ENCODE measurements at regions not wholly inside any gene's neighbourhood (a gene's known extent, or its start where the extent isn't known, plus 50 kb on each side); places are given as distances from the start of the nearest gene placed in this dataset.
"Not testable (repeated sequence)": the region's sequence is repeated elsewhere in the genome, so short reads cannot be mapped to it uniquely, and the experiment has no call there.

GRCh38 chr6:67933278-67933677, 701.8 kb upstream of the ADGRB3 start:
- Histone ChIP-seq H3K27ac (no peak overlapping the region), H3K4me1 (no peaks in the 10 kb centered on the region), H3K4me2 (ENCODE audit: low read length) (no peak overlapping the region), H3K4me3 (ENCODE audit: low read depth, low read length) (no peak overlapping the region), H3K27me3 (ENCODE audit: control insufficient read depth, insufficient read depth, low read length) (no peaks in the 10 kb centered on the region), H3K36me3 (ENCODE audit: control insufficient read depth, insufficient read depth, low read length) (no peaks in the 10 kb centered on the region), H3K79me2 (no peaks in the 10 kb centered on the region), H3K9ac (no peak overlapping the region), H3K9me3 (ENCODE audit: control insufficient read depth, low read length) (no peaks in the 10 kb centered on the region), H2AFZ (no peak overlapping the region)
- TF ChIP-seq CTCF (IDR thresholded peaks at IDR 0.05): no peak

- not testable (repeated sequence) for H3K4me1 ChIP-seq; H3K36me3 ChIP-seq (ENCODE audit: control insufficient read depth, insufficient read depth, low read length); H2AFZ ChIP-seq; H3K27me3 ChIP-seq (ENCODE audit: control insufficient read depth, insufficient read depth, low read length); H3K9ac ChIP-seq; H3K27ac ChIP-seq; H3K79me2 ChIP-seq; H3K4me3 ChIP-seq (ENCODE audit: low read depth, low read length); H3K9me3 ChIP-seq (ENCODE audit: control insufficient read depth, low read length); H3K4me2 ChIP-seq (ENCODE audit: low read length)
Observed at GRCh38 chr6:67922588-67922987, 712.5 kb upstream of the ADGRB3 start.

DNA sequence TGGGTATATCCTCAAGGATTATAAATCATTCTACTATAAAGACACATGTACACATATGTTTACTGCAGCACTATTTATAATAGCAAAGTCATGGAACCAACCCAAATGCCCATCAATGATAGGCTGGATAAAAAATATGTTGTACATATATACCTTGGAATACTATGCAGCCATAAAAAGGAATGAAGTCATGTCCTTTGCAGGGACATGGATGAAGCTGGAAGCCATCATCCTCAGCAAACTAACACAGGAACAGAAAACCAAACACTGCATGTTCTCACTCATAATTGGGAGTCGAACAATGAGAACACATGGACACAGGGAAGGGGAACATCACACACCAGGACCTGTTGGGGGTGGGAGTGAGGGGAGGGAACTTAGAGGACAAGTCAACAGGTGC, 715.0 kb upstream of the ADGRB3 start:
- H3K4me1 ChIP-seq; H2AFZ ChIP-seq; H3K9me3 ChIP-seq (ENCODE audit: control insufficient read depth, low read length); H3K36me3 ChIP-seq (ENCODE audit: control insufficient read depth, insufficient read depth, low read length); H3K9ac ChIP-seq; H3K4me2 ChIP-seq (ENCODE audit: low read length); H3K79me2 ChIP-seq; H3K4me3 ChIP-seq (ENCODE audit: low read depth, low read length); H3K27ac ChIP-seq; H3K27me3 ChIP-seq (ENCODE audit: control insufficient read depth, insufficient read depth, low read length): not testable (repeated sequence)

- H3K9me3 ChIP-seq (ENCODE audit: control insufficient read depth, low read length): no peaks in the 10 kb centered on the region
- no peak overlapping the region for H3K4me2 ChIP-seq (ENCODE audit: low read length)
- no peaks in the 10 kb centered on the region for H3K36me3 ChIP-seq (ENCODE audit: control insufficient read depth, insufficient read depth, low read length)
- H2AFZ ChIP-seq: no peak overlapping the region
- H3K4me3 ChIP-seq (ENCODE audit: low read depth, low read length): no peak overlapping the region
- H3K79me2 ChIP-seq: no peaks in the 10 kb centered on the region
- no peak for TF ChIP-seq CTCF (IDR thresholded peaks at IDR 0.05)
- no peaks in the 10 kb centered on the region for H3K4me1 ChIP-seq
- no peaks in the 10 kb centered on the region for H3K27me3 ChIP-seq (ENCODE audit: control insufficient read depth, insufficient read depth, low read length)
- H3K9ac ChIP-seq: no peak overlapping the region
- no peak overlapping the region for H3K27ac ChIP-seq
Observed at GRCh38 chr6:67916399-67916798, 718.7 kb upstream of the ADGRB3 start.

DNA sequence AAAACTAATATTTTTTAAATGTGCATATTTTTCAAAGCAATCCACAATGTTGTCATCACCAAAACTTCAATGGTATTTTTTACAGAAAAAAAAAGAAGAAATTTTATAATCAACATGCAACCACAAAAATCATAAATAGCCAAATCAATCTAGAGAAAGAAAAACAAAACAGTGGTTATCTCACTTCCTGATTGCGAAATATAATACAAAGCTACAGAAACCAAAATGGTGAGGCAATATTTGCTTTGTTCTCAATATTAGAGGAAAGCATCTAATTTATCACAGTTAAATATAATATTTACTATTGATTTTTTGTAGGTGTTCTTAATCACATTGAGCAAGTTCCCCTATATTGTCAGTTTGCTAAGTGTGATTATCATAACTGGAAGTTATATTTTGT, 720.7 kb upstream of the ADGRB3 start:
- Histone ChIP-seq H3K4me1 (no peaks in the 10 kb centered on the region), H3K27me3 (ENCODE audit: control insufficient read depth, insufficient read depth, low read length) (no peaks in the 10 kb centered on the region), H3K4me3 (ENCODE audit: low read depth, low read length) (no peak overlapping the region), H3K9me3 (ENCODE audit: control insufficient read depth, low read length) (peaks cover 3% of the 10 kb centered on the region), H3K79me2 (no peaks in the 10 kb centered on the region), H3K27ac (no peak overlapping the region), H3K36me3 (ENCODE audit: control insufficient read depth, insufficient read depth, low read length) (no peaks in the 10 kb centered on the region), H3K9ac (no peak overlapping the region), H2AFZ (no peak overlapping the region), H3K4me2 (ENCODE audit: low read length) (no peak overlapping the region)
- no peak for TF ChIP-seq CTCF (IDR thresholded peaks at IDR 0.05)

- Histone ChIP-seq H3K4me2 (ENCODE audit: low read length) (no peak overlapping the region), H3K27me3 (ENCODE audit: control insufficient read depth, insufficient read depth, low read length) (no peaks in the 10 kb centered on the region), H3K4me3 (ENCODE audit: low read depth, low read length) (no peak overlapping the region), H3K9me3 (ENCODE audit: control insufficient read depth, low read length) (peaks cover 3% of the 10 kb centered on the region), H3K4me1 (no peaks in the 10 kb centered on the region), H3K36me3 (ENCODE audit: control insufficient read depth, insufficient read depth, low read length) (no peaks in the 10 kb centered on the region), H2AFZ (no peak overlapping the region), H3K79me2 (no peaks in the 10 kb centered on the region), H3K9ac (no peak overlapping the region), H3K27ac (no peak overlapping the region)
- no peak for TF ChIP-seq CTCF (IDR thresholded peaks at IDR 0.05)
Observed at GRCh38 chr6:67909354-67909753, 725.7 kb upstream of the ADGRB3 start.
